ENCODE measurements at regions not wholly inside any gene's neighbourhood (a gene's known extent, or its start where the extent isn't known, plus 50 kb on each side); places are given as distances from the start of the nearest gene placed in this dataset.
"Not testable (repeated sequence)": the region's sequence is repeated elsewhere in the genome, so short reads cannot be mapped to it uniquely, and the experiment has no call there.

DNA sequence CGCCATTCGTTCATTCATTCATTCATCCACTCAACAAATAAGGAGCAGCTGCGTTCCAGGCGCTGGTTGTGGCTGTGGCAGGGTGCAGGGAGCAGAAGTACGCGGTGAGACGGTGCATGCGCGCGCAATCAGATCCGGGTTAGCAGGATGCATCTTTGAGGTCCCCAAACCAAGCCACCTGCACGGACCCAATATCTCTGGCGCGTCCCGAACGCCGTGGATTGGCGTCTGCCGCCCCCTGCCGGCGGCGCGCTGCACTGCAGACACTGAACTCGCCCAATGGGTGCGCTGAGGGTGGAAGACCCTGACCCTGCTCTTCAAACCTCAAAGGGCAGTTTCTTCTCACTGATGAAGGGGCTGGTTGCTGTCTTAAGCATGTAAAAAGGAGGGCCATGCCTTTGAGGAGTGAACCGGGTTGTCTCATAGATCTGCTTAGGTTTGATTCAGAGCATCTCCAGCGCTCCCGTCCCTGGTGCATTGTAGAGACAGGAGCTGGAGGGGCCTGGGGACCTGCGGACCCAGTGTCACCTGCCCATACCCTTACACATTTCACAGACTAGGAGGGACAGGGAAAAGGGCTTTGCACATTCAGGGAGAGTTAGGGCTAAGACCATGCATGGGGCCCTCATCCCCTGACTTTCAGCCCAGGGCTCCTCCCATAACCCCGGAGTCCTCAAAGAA is 102.5 kb downstream of the RAMP3 start:
- peak; percentile 36 for DNase-seq (ENCODE audit: extremely low read depth, low read depth)

DNA sequence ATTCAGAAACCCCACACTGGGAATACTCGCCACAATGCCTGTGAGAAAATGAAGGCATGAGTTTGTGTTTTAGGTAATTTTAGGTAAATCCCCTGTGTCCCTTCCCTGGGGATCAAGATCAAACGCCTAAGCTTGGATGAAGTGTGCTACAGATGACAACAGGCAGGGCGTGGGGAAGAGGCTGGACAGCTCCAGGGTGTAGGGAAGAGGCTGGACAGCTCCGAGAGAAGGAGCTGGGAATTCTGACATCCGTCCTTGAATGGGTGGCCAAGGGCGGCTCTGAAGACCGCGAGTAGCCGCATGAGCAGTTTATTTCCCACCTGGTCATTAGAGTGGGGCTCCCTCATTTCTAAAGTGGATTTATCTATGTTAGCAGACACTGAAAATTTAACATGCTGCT is 109.7 kb downstream of the RAMP3 start:
- DNase-seq (ENCODE audit: extremely low read depth, low read depth): no peak

- DNase-seq (ENCODE audit: extremely low read depth, low read depth): no peak
These were observed 110.4 kb downstream of the RAMP3 start for GRCh38 chr7:45268013-45268412.

DNA sequence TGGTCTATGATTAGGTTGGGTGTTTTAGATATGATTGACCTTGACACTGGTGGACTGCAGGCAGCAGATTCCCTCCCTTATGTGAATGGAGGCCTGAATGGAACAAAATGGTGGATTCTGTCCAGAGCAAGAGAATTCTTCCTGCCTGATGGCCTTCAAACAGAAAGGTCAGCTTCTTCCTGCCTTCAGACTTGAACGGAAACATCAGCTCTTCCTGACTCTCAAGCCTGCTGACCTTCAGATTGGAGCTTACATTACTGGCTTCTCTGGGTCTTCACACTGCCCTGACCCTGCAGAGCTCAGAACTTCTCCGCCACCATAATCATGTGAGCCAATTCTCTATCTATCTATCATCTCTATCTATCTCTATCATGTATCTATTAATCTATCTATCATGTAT is 111.6 kb downstream of the RAMP3 start:
- no peak for DNase-seq (ENCODE audit: extremely low read depth, low read depth)

DNA sequence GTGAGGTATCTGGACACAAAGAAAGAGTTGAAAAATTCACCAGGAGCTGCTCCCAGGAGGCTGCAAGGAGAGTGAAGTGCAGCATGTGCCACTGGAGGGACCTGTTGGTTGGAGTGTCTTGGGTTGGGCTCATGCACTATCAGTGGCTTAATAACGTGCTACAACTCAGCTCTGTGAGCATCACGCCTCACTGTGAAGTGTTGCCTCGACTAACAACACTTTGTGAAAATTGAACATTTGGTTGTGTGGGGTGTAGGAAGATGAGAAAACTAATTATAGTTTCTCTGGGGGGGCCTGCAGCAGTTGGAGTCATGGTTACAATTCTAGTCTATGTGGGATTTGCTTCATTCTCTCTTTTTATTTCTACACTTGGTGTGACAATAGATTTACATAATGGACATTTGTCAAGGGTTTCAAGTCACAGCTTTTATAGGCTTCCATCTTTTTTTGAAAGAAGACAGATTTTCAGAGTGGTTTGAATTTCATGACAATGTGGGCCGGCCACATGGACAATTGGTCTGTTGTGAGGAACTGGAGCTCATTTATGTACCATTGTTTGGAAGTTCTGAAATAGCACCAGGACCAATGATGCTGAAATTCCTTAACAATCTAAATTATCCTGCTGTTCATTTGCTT is 121.3 kb downstream of the RAMP3 start:
- no peak for DNase-seq (ENCODE audit: extremely low read depth, low read depth)

DNA sequence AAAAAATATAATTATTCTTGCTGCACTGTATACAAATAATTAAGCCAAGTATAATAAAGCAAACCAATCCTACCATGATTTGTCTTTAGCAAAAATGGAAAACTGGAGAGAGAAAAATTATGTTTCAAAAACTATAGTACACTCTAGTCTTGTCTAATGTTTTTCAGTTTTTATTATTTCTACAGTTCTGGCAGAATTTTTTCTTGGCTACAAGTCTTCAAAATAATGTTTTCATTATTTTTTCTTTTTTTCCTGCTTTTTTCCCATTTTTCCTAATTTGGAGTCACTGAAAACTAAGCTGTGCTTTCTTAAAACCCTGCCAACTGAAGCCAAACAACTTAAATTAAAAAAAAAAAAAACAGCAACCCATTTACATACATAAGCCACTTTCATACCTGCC is 132.0 kb downstream of the RAMP3 start:
- not testable (repeated sequence) for DNase-seq (ENCODE audit: extremely low read depth, low read depth)

DNA sequence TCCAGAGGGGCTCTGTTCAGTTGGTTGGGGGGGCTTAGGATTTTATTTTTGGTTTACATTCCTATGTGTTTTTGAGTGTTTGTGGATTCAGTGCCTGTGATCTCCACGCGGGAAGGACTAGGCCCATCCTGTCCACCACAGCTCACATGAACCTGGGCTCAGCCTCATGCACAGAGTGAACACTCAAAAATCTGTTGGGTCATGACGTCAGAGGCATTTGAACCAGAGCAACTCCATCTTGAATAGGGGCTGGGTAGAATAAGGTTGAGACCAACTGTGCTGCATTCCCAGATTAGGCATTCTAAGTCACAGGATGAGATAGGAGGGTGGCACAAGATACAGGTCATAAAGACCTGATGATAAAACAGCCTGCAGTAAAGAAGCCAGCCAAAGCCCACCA is 133.3 kb downstream of the RAMP3 start:
- no peak for DNase-seq (ENCODE audit: extremely low read depth, low read depth)

GRCh38 chr7:45292481-45292880 is 134.9 kb downstream of the RAMP3 start:
- no peak for DNase-seq (ENCODE audit: extremely low read depth, low read depth)

DNA sequence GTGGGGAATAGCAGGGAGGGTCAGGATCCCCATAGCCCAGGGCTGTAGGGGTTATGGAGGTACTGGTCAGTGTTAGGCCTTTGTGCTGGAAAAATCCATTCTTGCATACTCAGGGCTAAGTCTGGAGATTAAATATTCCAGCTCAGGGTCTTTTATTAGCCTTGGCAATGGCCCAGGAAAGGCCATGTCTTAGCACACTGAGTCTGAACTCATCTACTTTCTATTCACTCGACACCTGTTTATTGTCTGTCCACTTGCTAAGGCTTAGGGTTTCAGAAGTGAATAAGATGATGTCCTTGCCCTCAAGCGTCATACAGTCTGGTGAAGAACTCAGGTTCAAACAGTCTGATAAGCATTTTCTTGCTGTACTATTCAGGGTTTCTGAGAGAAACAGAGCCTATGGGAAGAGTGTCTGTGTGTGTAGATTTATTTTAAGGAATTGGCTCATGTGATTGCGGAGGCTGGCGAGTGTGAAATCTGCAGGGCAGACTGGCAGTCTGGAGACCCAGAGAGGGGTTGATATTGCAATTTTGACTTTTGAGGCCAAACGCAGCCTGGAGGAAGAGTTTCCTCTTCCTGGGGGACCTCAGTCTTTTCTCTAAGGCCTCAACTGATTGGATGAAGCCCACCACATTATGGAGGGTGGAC is 135.8 kb downstream of the RAMP3 start:
- no peak for DNase-seq (ENCODE audit: extremely low read depth, low read depth)

DNA sequence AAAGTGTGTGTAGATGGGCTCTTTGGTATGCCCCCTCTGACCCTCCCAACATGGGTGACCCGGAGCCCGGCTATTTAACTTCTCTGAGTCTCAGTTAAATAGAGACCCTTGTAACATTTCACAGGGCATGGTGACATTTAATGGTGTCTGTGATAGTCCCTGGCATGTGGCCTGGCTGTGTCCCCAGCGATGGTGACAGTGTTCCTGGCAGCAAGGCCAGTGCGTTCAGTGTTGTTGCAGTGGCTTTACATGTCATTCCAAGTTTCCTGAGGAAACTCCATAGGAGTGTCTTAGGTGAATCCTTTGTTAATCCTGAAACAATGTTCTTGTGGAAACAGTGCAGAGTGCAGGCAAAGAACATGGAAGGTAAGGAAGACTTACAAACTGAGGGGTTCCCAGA is 137.0 kb downstream of the RAMP3 start:
- no peak for DNase-seq (ENCODE audit: extremely low read depth, low read depth)

GRCh38 chr7:45295222-45295621 is 137.6 kb downstream of the RAMP3 start:
- no peak for DNase-seq (ENCODE audit: extremely low read depth, low read depth)

DNA sequence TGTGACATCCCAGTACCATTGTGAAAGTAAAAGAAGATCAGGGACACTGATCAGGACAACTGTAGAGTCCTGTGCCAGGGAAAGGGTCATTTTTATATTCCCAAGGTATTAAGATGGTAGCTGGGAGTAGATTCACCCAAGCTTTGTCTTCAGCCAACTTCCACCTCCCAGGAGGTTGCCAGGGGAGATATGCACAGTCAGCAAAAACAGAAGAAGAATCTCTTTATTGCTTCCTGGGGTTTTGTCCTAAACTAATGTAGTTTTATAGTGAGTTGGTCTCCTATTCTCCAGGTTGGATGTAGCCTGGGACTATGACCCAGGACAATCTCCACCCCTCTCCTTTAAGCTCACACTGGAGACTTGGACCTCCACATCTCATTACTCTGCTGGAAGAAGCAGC is 139.2 kb downstream of the RAMP3 start:
- DNase-seq (ENCODE audit: extremely low read depth, low read depth): no peak

DNA sequence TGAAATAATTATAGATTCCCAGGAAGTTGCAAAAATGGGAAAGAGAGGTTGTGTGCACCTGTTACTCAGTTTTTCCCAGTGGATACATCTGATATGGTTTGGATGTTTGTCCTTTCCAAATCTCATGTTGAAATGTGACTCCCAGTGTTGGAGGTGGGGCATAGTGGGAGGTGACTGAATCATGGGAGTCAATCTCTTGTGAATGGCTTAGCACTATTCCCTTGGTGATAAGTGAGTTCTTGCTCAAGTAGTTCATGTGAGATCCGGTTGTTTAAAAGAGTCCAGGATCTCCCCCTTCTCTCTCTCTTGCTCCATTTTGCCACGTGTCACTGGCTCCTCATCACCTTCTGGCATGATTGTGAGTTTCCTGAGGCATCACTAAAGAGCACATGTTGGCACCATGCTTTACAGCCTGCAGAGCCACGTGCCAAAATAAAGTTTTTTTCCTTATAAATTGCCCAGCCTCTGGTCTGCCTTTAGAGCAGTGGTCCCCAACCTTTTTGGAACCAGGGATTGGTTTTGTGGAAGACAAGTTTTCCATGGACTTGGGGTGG is 149.2 kb downstream of the RAMP3 start:
- DNase-seq (ENCODE audit: extremely low read depth, low read depth): no peak

DNA sequence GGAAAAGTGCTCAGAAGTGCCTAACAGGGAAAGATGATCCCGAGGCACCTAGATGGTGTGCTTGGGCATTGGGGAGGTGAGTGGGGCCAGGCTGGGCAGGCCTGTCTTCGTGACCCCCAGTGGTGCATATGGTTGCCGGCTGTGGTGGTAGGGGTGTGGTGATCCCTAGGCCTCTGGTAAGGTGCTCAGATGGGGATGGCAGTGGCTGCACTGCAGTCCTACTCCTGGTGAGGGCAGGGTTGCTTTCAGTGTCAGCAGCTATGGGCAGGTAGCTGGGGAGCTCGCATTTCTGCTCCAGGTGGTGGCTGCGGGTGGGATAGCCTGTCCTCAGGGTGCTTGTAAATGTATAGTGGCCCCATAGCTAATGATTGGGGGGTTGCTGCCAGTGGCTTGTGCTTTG is 154.0 kb downstream of the RAMP3 start:
- DNase-seq (ENCODE audit: extremely low read depth, low read depth): no peak

DNA sequence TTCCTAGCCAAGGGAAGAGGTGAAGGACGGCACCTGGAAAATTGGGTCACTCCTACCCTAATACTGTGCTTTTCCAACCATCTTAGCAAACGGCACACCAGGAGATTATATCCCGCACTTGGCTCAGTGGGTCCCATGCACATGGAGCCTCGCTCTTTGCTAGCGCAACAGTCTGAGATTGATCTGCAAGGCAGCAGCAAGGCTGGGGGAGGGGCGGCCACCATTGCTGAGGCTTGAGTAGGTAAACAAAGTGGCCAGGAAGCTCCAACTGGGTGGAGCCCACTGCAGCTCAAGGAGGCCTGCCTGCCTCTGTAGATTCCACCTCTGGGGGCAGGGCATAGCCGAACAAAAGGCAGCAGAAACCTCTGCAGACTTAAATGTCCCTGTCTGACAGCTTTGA is 157.9 kb downstream of the RAMP3 start:
- DNase-seq (ENCODE audit: extremely low read depth, low read depth): not testable (repeated sequence)

GRCh38 chr7:45324683-45325237 is 167.2 kb downstream of the RAMP3 start:
- DNase-seq (ENCODE audit: extremely low read depth, low read depth): no peak

- no peak for DNase-seq (ENCODE audit: extremely low read depth, low read depth)
These were observed 167.8 kb downstream of the RAMP3 start for GRCh38 chr7:45325378-45325777.

DNA sequence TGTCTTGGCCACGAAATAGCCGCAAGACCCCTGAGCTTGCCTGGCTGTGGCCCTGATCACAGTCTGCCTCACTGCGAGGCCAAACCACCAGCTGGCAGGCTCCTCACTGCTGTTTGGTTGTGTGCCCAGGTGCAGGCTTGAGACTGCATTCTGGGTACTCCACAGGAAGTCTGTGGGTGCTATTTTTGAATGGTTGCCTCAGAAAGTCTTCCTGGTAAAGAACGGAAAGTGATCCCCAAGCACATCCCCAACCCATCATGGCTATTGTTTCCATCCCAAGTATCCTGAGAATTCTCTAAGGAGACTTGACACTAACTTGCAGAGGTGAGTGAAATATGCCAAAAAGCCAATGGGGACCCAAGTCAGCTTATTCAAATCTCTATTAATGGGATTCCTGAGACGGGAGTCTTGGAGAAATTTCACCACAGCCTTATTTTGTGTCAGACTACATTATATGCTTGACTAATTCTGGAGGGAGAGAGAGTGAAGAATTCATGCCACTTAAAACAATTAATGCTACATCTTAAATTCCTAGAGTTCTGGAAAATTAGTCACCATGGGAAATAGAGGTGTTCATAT is 170.9 kb downstream of the RAMP3 start:
- no peak for DNase-seq (ENCODE audit: extremely low read depth, low read depth)

- no peak for DNase-seq (ENCODE audit: extremely low read depth, low read depth)
These were observed 174.0 kb downstream of the RAMP3 start for GRCh38 chr7:45331563-45331962.

DNA sequence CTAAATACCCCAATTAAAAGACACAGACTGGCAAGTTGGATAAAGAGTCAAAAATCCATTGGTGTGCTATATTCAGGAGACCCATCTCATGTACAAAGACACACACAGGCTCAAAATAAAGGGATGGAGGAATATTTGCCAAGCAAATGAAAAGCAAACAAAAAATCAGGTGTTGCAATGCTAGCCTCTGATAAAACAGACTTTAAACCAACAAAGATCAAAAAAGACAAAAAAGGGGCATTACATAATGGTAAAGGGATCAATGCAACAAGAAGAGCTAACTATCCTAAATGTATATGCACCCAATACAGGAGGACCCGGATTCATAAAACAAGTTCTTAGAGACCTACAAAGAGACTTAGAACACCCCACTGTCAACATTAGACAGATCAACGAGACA is 177.4 kb downstream of the RAMP3 start:
- DNase-seq (ENCODE audit: extremely low read depth, low read depth): not testable (repeated sequence)

GRCh38 chr7:45342236-45342635 is 184.6 kb downstream of the RAMP3 start:
- no peak for DNase-seq (ENCODE audit: extremely low read depth, low read depth)
